HepG2 (cell line): ENCODE measurements at regions not wholly inside any gene's neighbourhood (a gene's known extent, or its start where the extent isn't known, plus 50 kb on each side); places are given as distances from the start of the nearest gene placed in this dataset.

Experiments
- ATAC-seq: fragments of 200-7000 bp; cut with Tn5 transposase; 3 replicates; pipeline ENCODE4 v1.9.1; 2020; ENCODE audit warnings: mild to moderate bottlenecking, moderate library complexity
- BruUV-seq: library from RNA; stranded (reverse); fragments of 400-500 nt; replicated peaks from 2 replicates; lab custom pipeline; 2021; lab: Mats Ljungman, UMichigan
- CTCF ChIA-PET: fragments of 300-600 bp; formaldehyde crosslinking; extraction: SDS; loops from one replicate; lab custom pipeline; 2021; ENCODE audit warnings: low total read pairs, inconsistent platforms, low intra/inter-chr PET ratio; lab: Yijun Ruan, JAX
- POLR2A ChIA-PET: fragments of 350-600 bp; sonication (Branson Sonifier 250); formaldehyde crosslinking; loops from one replicate; lab custom pipeline; 2020; ENCODE audit warnings: antibody characterized with exemption, inconsistent platforms; lab: Yijun Ruan, JAX
- DNase-seq: peaks from one replicate; pipeline ENCODE4 v3.0.0-alpha.2; 2015; ENCODE audit warnings: low spot score
- FAIRE-seq: peaks from 3 replicates; lab custom pipeline; 2011; peaks lifted over from hg19 to GRCh38; lab: Jason Lieb, UNC
- H2AFZ ChIP-seq: one replicate; pipeline ENCODE4 v1.6.1; 2011; ENCODE audit warnings: low read length, inconsistent platforms
- H3K27ac ChIP-seq: fragments of 300-600 bp; 3 replicates; pipeline ENCODE4 v1.8.0; 2011; ENCODE audit warnings: mixed run types, mild to moderate bottlenecking, mixed read lengths, low read length, inconsistent platforms; ENCODE audit not compliant: insufficient read depth; ENCODE audit errors: extremely low read length
- H3K27me3 ChIP-seq, 2 experiments: fragments of 200-600 bp in 1 of 2; 2 replicates in 1 of 2; 3 replicates in 1 of 2; pipeline versions ENCODE4 v1.6.0 to v1.8.0; 2011; ENCODE audit warnings: low read length in 2 of 2, mild to moderate bottlenecking in 2 of 2, moderate library complexity in 2 of 2, inconsistent platforms in 1 of 2; ENCODE audit not compliant: insufficient read depth in 2 of 2, control insufficient read depth in 1 of 2
- H3K36me3 ChIP-seq, 2 experiments: fragments of 200-600 bp in 1 of 2; replicated peaks in 1 of 2; 2 replicates in 1 of 2; 3 replicates in 1 of 2; pipeline versions ENCODE4 v1.5.1 to v1.8.0; 2011; ENCODE audit warnings: low read length in 2 of 2, inconsistent platforms in 1 of 2; ENCODE audit not compliant: insufficient read depth in 2 of 2, control insufficient read depth in 1 of 2
- H3K4me1 ChIP-seq: 2 replicates; pipeline ENCODE4 v1.5.1; 2012; ENCODE audit warnings: low read length, inconsistent platforms; ENCODE audit not compliant: insufficient read depth
- H3K4me2 ChIP-seq: 2 replicates; pipeline ENCODE4 v1.6.0; 2011; ENCODE audit warnings: low read depth, low read length, inconsistent platforms
- H3K4me3 ChIP-seq, 3 experiments: fragments of 200-600 bp in 1 of 3; sonication (generic), shearing (Covaris generic) in 1 of 3; replicated peaks in 1 of 3; 2 replicates each; pipeline ENCODE4 v1.5.1; 2011 to 2016; ENCODE audit warnings: low read length in 3 of 3, inconsistent platforms in 2 of 3, low read depth in 2 of 3, mild to moderate bottlenecking in 2 of 3, control low read depth in 1 of 3, mixed read lengths in 1 of 3; ENCODE audit not compliant: insufficient read depth in 1 of 3
- H3K79me2 ChIP-seq: one replicate; pipeline ENCODE4 v1.6.1; 2011; ENCODE audit warnings: low read length, inconsistent platforms; ENCODE audit not compliant: insufficient read depth
- H3K9ac ChIP-seq: 2 replicates; pipeline ENCODE4 v1.6.0; 2011; ENCODE audit warnings: mild to moderate bottlenecking, low read depth, low read length, inconsistent platforms; ENCODE audit not compliant: insufficient read depth
- H3K9me3 ChIP-seq: 2 replicates; pipeline ENCODE4 v1.5.1; 2012; ENCODE audit warnings: mild to moderate bottlenecking, low read length
- H4K20me1 ChIP-seq: 2 replicates; pipeline ENCODE4 v1.6.0; 2011; ENCODE audit warnings: inconsistent platforms, mild to moderate bottlenecking, low read length, moderate library complexity; ENCODE audit not compliant: insufficient read depth
- ARID2 ChIP-seq: sonication (generic); formaldehyde crosslinking; IDR thresholded peaks from 2 replicates; pipeline ENCODE4 v1.8.1; 2022; ENCODE audit warnings: mild to moderate bottlenecking, missing genetic modification reagents, borderline replicate concordance
- CCAR2 ChIP-seq: fragments of 200-400 bp; formaldehyde crosslinking; optimal IDR thresholded peaks from 2 replicates; pipeline ENCODE3; 2018; ENCODE audit warnings: low read depth, mild to moderate bottlenecking, low read length, moderate library complexity
- DNMT3B ChIP-seq: conservative IDR thresholded peaks from 2 replicates; pipeline ENCODE4 v1.6.1; 2016; ENCODE audit warnings: missing biosample characterization, control low read depth
- FOSL1 ChIP-seq: sonication (generic); formaldehyde crosslinking; IDR thresholded peaks from 2 replicates; pipeline ENCODE4 v1.9.0; 2021; ENCODE audit warnings: missing genetic modification reagents, borderline replicate concordance
- FOSL2 ChIP-seq: sonication (generic); formaldehyde crosslinking; IDR thresholded peaks from 2 replicates; pipeline ENCODE4 v1.4.0; 2020; ENCODE audit warnings: missing genetic modification reagents
- HOXA3 ChIP-seq: sonication (generic); formaldehyde crosslinking; IDR thresholded peaks from 2 replicates; pipeline ENCODE4 v1.5.0; 2020; ENCODE audit warnings: missing genetic modification reagents
- ISX ChIP-seq: sonication (generic); formaldehyde crosslinking; conservative IDR thresholded peaks from 2 replicates; pipeline ENCODE4 v1.5.0; 2020; ENCODE audit warnings: missing genetic modification reagents
- NFE2 ChIP-seq: sonication (generic); formaldehyde crosslinking; IDR thresholded peaks from 2 replicates; pipeline ENCODE4 v1.4.0; 2020; ENCODE audit warnings: missing genetic modification reagents
- NFRKB ChIP-seq: fragments of 450-650 bp; IDR thresholded peaks from 2 replicates; pipeline ENCODE4 v1.6.1; 2017
- NR2F1 ChIP-seq, 2 experiments: fragments of 450-650 bp in 1 of 2; formaldehyde crosslinking in 1 of 2; IDR thresholded peaks; 2 replicates each; pipeline versions ENCODE4 v1.5.0 to v1.6.1; 2016 to 2020; ENCODE audit warnings: mild to moderate bottlenecking in 1 of 2, missing compliant biosample characterization in 1 of 2, missing genetic modification reagents in 1 of 2, moderate library complexity in 1 of 2
- PLRG1 ChIP-seq: fragments of 450-650 bp; conservative IDR thresholded peaks from 2 replicates; pipeline ENCODE4 v1.6.1; 2016
- SMYD3 ChIP-seq: sonication (generic); formaldehyde crosslinking; IDR thresholded peaks from 2 replicates; pipeline ENCODE4 v1.8.1; 2023; ENCODE audit warnings: mild to moderate bottlenecking, missing genetic modification reagents
- SRY ChIP-seq: sonication (generic); formaldehyde crosslinking; IDR thresholded peaks from 2 replicates; pipeline ENCODE4 v1.8.0; 2022; ENCODE audit warnings: mild to moderate bottlenecking, missing genetic modification reagents
- TCF12 ChIP-seq, 2 experiments: fragments of 450-650 bp in 1 of 2; sonication (generic) in 1 of 2; formaldehyde crosslinking in 1 of 2; IDR thresholded peaks; 2 replicates each; pipeline versions ENCODE4 v1.6.1 to v1.8.0; 2017 to 2022; ENCODE audit warnings: antibody characterized with exemption in 1 of 2, mild to moderate bottlenecking in 1 of 2, missing genetic modification reagents in 1 of 2, moderate library complexity in 1 of 2
- ZNF326 ChIP-seq: sonication (generic); formaldehyde crosslinking; IDR thresholded peaks from 2 replicates; pipeline ENCODE4 v1.4.0; 2020; ENCODE audit warnings: missing genetic modification reagents, borderline replicate concordance
- ZNF460 ChIP-seq: sonication (generic); formaldehyde crosslinking; IDR thresholded peaks from 2 replicates; pipeline ENCODE4 v1.5.1; 2020; ENCODE audit warnings: missing genetic modification reagents, mild to moderate bottlenecking, borderline replicate concordance
- ZNF879 ChIP-seq: sonication (generic); formaldehyde crosslinking; IDR thresholded peaks from 2 replicates; pipeline ENCODE4 v1.8.1; 2023; ENCODE audit warnings: missing genetic modification reagents
- ZXDC ChIP-seq: sonication (generic); formaldehyde crosslinking; IDR thresholded peaks from 2 replicates; pipeline ENCODE4 v1.5.0; 2020; ENCODE audit warnings: mild to moderate bottlenecking, missing genetic modification reagents
- WGBS: methylation state at CpG from one replicate; pipeline ENCODE4 v1.1.6; 2017; ENCODE audit warnings: low lambda C conversion rate; 5-methylcytosine and 5-hydroxymethylcytosine counted together
- in situ Hi-C: cut with HindIII; loops from 2 replicates; pipeline ENCODE4 v1.10.0; 2017; ENCODE audit warnings: low pct_unique_long_range_greater_than_20kb; ENCODE audit not compliant: extremely low pct_ligation_motif_present
- intact Hi-C: fragments of 100-400 bp; cut with micrococcal nuclease; formaldehyde crosslinking; loops from one replicate; pipeline ENCODE4 v1.10.0; 2022; ENCODE audit not compliant: unreplicated experiment

GRCh38 chr18:38972571-38972970, 1407.0 kb upstream of the CELF4 start:
- Histone ChIP-seq H3K9ac (no peak overlapping the region), H2AFZ (no peak overlapping the region), H3K27me3 (no peaks in the 10 kb centered on the region), H3K4me1 (no peaks in the 10 kb centered on the region), H3K79me2 (no peaks in the 10 kb centered on the region), H3K27ac (no peak overlapping the region), H3K9me3 (no peaks in the 10 kb centered on the region), H3K36me3 (no peaks in the 10 kb centered on the region), H4K20me1 (no peaks in the 10 kb centered on the region), H3K4me3 (no peak overlapping the region), H3K4me2 (no peak overlapping the region)
- intact Hi-C loops (no loop called here), in situ Hi-C loops (no loop called here)
- POLR2A ChIA-PET = no interaction called here
- ATAC-seq (no peak), FAIRE-seq (no peak), DNase-seq (no peak)
- no TSS peak for BruUV-seq
- CTCF ChIA-PET = no interaction called here
- 10% methylated on average over 1 of the region's 1 CpG for WGBS
- TF ChIP-seq NFE2 (CRISPR knock-in tag) (no peak), DNMT3B (CRISPR knock-in tag) (no peak), NR2F1 (CRISPR knock-in tag; IDR thresholded peaks at IDR 0.05) (no peak), FOSL1 (CRISPR knock-in tag) (no peak), HOXA3 (no peak), ZXDC (no peak), PLRG1 (no peak), ISX (CRISPR knock-in tag) (no peak), ARID2 (CRISPR knock-in tag) (no peak), ZNF326 (CRISPR knock-in tag) (no peak), SMYD3 (no peak), FOSL2 (CRISPR knock-in tag) (no peak), CCAR2 (no peak), TCF12 (IDR thresholded peaks at IDR 0.05) (no peak), TCF12 (CRISPR knock-in tag; IDR thresholded peaks at IDR 0.05) (no peak), SRY (no peak), ZNF879 (CRISPR knock-in tag) (no peak), ZNF460 (CRISPR knock-in tag) (no peak), NFRKB (no peak)
